ENCODE measurements at regions not wholly inside any gene's neighbourhood (a gene's known extent, or its start where the extent isn't known, plus 50 kb on each side); places are given as distances from the start of the nearest gene placed in this dataset.
A peak's percentile ranks its signal among the peaks of the same experiment; 100 is the strongest.

DNA sequence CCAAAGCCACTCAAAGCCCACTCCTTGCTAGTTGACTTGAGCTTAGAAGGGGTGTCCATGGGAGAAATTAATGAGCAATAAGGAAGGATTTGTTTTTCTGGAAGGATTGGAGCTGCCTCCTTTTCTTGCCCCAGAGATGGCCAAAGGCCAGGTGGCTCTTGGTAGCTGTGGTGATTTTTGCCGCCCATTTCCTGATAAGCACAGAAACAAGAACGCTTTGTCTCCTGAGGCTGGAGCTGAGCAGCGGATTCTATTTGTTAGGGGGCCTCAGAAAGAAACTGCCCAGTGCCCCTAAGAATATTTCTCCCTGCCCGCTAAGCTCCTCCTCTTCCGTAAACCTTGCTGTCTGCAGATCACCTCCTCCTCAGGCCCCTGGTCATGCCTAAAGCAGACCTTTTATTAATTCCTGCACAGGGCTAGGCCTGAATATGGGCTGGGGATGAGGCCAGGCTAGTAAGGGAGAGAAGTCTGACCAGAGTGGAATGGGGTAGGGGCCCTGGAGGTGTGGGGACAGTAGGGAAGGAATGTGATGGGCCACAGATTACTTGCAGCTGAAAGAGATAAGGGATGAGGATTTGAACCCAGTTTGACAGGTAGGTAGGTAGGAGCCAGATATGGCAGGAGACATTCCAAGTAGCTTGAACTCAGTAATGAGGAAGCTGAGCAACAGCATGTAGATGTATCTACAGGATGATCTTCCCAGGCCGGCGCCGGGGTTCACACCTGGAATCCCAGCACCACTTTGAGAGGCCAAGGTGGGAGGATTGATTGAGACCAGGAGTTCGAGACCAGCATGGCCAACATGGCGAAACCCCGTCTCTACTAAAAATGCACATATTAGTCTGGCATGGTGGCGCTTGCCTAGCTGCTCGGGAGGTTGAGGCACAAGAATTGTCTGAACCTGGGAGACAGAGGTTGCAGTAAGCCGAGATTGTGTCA lies 71.2 kb upstream of the NAA20 start:
- DNase-seq (ENCODE audit: low spot score) (no peak), FAIRE-seq (no peak)

DNA sequence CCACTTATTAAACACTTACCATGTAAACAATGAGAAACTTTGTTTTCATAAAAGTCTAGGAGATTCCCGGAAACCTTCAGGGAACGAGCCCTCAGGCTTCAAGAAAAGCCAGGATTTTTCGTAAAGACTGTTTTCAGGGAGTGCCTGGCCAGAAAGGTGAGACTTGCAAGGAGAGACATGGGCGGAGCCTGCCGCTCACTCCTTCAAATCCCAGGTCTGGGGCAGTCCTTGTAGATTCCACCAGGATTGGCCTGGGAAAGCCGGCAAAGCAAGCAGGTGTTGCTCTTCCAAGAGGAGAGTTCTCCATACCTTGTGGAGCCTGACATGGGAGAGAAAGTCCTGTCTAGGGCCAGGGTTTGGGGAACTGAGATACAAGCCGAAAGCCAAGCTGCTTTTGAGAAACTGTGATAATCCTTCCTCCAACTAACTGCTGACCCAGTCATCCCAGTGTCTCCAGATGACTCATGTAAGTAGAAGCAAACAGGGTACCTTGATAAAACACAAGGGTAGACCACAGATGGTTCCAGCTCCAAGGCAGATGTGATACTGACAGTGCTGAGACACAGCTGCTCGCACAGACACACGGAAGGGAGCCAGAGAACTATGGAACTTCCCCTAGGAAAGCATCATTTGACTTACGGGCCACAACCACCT lies 69.4 kb upstream of the NAA20 start:
- DNase-seq (ENCODE audit: low spot score) = peak; percentile 50
- peak; percentile 22 for FAIRE-seq

GRCh38 chr20:19949195-19949867 lies 67.8 kb upstream of the NAA20 start:
- FAIRE-seq (no peak), DNase-seq (ENCODE audit: low spot score) (no peak)

DNA sequence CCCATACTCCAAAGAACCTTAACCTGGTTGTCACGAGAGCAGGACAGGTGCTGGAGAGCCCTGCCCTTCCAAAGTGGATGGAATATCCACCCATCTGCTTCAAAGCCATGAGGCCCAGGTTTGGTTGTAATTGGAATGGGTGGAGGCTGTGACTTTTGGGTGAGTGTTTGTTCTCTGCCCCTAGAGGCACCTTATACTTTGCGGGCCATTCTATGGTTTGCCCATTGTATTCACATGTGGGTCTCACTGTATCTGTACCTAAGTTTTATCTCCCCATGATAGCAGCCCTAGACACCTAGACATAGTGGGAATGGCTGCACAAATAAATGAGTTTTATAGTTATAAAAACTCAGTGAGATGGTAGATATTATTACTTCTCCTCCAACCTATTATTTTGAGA lies 67.1 kb upstream of the NAA20 start:
- no peak for FAIRE-seq
- DNase-seq (ENCODE audit: low spot score) = no peak

DNA sequence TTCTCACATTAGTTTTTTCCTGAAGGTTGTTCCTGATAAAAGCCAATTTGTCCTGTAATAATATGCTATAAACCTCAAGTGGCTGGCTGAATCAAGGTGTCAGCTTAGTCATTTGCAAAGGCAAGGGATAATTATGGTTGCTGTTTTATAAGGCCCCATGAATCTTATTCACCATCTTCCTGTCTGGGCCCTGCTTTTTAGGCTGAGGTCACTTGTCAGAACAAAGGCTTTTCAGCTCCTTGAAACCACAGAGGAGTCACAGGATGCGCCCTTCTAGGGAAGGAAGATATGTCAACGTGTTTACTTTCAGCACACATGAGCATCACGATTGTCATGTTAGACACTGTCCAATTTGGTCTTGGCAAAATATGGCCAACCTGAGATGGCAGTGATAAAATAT lies 64.8 kb upstream of the NAA20 start:
- FAIRE-seq (no peak), DNase-seq (ENCODE audit: low spot score) (no peak)

DNA sequence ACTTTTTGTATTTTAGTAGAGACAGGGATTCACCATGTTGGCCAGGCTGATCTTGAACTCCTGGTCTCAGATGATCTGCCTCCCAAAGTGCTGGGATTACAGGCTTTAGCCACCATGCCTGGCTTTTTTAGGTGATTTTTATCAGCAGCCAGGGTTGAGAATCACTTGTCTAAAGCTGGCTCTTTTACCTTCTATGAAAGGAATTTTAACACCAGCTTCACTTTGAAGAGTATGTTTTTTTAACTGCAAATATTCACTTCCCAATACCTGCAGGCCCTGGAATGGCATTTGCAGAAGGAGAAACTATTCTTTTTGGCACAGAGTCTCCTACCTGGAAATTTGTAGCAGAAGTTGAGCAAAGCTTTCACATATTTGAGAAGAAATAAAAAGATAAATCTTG lies 63.6 kb upstream of the NAA20 start:
- FAIRE-seq = no peak

DNA sequence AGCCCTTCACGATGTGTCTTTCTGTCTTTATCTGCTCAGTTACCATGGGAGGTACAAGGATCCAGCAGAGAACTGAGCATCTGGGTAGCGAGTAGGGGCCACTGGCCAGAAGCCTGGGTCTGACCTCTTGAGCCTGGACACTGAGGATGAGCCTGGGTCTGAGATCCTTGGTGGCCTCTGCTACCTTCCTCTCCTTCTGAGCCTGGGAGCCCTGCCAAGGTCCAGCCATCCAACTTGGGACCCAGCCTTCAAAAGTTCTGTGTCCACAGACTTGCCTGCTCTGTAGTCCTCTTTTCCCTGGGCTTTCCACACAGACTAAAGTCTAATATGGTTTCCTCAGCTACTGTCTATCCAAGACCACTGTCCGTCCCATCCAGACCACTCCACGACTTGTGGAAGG lies 60.2 kb upstream of the NAA20 start:
- no peak for FAIRE-seq

More for the DNA sequence above, 63.6 kb upstream of the NAA20 start:
- DNase-seq (ENCODE audit: low spot score) = no peak

DNA sequence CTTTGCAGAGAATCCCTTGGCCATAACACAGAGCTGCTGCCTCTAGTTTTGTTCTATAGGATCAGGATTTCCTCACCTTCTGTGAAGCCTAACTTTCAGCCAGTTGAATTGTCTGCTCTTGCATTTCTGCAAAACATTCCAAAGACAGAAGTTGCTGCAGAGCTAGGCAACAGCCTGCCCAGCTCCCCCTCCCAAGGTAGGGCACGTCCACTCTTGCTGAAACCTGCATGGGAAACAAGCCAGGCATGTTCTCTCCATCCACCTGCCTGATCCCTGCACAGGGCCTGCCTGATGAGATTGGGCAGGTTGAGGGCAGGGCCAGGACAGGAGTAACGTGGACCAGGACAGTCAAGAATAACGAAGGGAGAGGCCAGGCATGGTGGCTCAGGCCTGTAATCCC lies 58.9 kb upstream of the NAA20 start:
- no peak for FAIRE-seq
- DNase-seq (ENCODE audit: low spot score) = no peak

More for the DNA sequence above, 60.2 kb upstream of the NAA20 start:
- DNase-seq (ENCODE audit: low spot score) = no peak

DNA sequence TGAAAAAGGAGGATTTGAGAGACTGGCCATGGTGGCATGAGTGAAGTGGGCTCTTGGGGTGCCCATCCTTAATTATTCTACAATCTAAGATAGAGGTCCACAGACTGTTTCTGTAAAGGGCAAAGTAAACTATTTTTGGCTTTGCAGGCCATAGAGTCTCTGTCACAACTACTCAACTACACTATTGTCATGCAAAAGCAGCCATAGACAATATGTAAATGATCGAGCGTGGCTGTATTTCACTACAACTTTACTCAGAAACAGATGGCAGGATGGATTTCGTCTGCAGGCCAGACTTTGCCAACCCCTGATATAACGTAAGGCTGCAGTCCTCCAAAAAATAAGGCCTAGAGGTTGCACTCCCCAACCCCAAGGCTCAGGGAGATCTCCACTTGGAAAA lies 58.2 kb upstream of the NAA20 start:
- FAIRE-seq (no peak), DNase-seq (ENCODE audit: low spot score) (no peak)

DNA sequence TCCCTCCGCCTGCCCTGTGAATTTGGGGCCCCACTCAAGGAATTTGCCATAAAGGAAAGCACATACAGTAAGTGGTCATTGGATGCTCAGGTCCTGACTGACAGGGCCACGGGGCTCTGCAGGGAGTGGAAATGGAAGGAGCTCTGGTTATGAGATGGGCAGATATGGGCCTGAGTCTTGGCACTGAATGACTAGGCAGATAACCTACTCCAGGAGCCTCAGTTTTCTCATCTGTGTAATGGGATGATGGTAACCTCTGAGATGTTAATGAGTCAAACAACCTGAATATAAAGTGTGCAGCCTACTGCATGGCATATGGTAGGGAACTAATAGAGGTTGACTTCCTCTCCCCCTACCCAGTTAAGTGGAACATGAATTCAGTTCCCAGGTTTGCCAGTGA lies 56.4 kb upstream of the NAA20 start:
- no peak for FAIRE-seq
- no peak for DNase-seq (ENCODE audit: low spot score)

DNA sequence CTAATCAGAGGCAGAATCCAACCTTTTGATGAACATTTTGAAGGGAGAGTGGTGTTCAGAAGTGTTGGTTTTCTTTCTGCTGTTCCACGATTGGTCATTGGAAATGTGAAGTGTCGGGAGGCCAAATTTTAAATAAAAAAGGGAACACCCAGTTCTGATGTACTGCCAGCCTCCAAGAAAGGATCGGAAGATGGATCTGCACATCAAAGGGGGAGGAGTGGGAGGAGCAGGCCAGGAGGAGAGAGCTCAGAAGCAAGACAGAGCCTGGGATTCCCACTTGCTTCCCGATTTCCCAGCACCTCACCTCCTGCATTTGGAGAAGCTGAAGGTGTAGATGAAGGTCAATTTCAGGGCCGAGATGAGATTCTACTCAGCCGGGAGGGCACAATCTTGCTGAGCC lies 55.9 kb upstream of the NAA20 start:
- FAIRE-seq (no peak), DNase-seq (ENCODE audit: low spot score) (no peak)

DNA sequence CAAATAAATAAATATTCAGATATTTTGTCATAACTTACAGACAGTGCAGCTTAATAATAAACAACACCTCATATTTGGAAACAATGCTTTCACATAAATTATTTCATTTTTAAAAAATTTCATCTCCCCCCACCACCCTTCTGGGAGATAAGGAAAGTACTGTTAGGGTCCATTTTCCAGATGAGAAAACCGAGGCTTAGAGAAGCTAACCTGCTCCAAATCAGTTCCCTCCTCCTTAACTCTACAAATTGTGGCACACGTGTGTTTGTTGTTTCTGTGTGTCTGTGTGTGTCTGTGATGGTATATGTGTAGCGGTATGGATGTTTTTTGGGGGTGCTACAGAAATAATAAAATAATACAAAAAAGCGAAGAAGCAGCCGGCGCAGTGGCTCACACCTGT lies 54.2 kb upstream of the NAA20 start:
- DNase-seq (ENCODE audit: low spot score) = no peak
- FAIRE-seq = no peak

DNA sequence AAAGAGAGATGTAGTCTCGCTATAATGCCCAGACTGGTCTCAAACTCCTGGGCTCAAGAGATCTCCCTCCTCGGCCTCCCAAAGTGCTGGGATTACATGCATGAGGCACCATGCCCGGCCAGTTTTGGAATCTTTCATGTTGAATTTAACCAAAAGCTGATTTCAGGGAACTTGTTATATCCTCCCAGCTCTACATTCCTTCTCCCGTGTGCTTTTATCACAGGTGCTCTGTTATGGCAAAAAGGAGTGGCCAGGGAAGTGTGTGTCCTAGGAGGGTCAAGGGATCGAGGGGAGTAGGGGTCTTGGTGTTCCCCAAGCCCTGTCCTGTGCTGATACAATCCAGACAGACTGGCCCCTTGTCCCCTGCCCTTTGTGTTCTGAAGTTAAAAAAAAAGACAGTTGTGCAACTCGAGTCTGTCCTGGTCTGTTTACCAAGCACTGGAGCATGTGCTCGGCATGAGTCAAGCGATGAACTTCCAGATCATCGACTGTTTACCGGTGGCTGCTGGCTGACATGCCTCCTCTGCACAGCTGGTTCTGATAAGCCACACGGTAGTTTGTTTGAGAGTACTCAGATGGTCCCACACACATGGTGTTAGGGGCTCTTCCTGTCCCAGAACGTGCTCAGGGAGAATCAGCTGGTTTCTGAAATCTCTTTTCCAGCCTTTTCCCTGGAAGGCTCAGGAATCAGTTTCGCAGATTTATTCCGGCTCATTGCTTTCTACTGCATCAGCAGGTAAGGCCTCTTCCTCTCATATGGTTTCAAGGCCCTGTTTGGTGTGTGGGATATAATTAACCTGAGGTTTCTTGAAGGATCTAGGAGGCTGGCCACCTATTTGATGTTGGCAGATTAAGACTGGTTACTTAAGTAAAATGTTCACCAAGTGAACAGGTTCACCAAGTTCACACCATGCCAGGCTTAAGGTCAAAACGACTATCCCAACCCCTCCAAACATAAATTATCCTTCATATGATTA lies 52.6 kb upstream of the NAA20 start:
- FAIRE-seq = peak; percentile 82
- DNase-seq (ENCODE audit: low spot score) = peak; percentile 57

- no peak for DNase-seq (ENCODE audit: low spot score)
- FAIRE-seq = no peak
Observed at GRCh38 chr20:19966840-19967239, 50.3 kb upstream of the NAA20 start.

All from RCC 7860 (cell line).